Pons (tissue), 1 donor: ENCODE measurements at regions not wholly inside any gene's neighbourhood (a gene's known extent, or its start where the extent isn't known, plus 50 kb on each side); places are given as distances from the start of the nearest gene placed in this dataset.
"Not testable (repeated sequence)": the region's sequence is repeated elsewhere in the genome, so short reads cannot be mapped to it uniquely, and the experiment has no call there.

ENCODE experiments used
- DNase-seq: peaks from one replicate; pipeline ENCODE4 v3.0.0-alpha.2; 2016; ENCODE audit warnings: low spot score

DNA sequence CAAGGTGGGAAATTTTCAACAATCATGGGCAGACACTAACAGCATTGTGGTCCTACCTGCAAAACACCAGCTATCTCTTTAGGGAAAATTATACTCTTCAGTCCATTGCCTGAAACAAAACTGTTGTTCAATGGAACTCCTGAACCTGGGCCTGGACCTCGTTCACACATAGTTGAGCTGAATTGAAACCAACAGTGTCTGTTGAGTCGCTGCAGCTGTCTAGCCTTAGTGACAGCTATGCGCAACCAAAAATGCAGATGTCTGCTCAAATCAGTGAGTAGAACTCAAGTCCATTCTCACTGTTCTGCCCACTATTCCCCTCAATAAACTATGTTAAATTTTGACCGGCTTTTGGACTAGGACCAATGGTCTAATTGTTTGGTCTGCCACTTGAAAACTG is 286.2 kb downstream of the TFAP2A start:
- no peak for DNase-seq

- no peak for DNase-seq
These were observed 292.7 kb downstream of the TFAP2A start for GRCh38 chr6:10122164-10122563.

DNA sequence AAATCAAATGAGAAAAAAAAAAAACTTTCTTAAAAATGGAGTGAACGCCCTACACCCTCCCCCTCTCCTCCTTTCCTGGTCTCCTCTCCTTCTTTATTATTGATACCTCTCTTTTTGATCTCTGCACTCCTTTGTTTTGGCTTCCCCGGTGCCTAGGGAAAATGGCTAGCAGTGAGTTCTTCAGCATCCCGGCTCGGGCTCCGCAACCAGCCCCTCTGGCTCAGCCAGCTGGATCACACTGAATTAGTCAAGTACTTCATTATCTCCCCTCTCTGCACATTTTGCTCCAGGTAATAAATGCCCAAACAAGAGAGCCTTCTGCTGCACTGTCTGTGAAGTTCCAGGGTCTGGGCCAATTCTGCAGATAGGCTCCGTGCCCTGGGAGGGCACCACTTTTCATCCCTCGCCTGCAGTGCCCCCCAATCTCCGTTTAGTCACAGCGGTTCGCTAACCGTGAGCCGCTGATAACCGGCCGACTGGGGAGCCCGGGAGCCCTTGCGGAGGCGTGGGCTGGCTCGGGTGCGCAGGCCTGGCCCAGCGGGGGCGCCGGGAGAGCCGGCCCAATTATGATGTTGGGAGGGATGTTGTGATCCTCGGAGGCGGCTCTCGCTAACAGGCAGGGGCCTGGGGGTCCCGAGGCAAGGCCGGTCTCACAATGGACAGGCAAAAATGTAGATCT is 301.9 kb downstream of the TFAP2A start:
- DNase-seq = no peak

- no peak for DNase-seq
These were observed 302.9 kb downstream of the TFAP2A start for GRCh38 chr6:10111975-10112374.

- no peak for DNase-seq
These were observed 313.2 kb downstream of the TFAP2A start for GRCh38 chr6:10101551-10102252.

DNA sequence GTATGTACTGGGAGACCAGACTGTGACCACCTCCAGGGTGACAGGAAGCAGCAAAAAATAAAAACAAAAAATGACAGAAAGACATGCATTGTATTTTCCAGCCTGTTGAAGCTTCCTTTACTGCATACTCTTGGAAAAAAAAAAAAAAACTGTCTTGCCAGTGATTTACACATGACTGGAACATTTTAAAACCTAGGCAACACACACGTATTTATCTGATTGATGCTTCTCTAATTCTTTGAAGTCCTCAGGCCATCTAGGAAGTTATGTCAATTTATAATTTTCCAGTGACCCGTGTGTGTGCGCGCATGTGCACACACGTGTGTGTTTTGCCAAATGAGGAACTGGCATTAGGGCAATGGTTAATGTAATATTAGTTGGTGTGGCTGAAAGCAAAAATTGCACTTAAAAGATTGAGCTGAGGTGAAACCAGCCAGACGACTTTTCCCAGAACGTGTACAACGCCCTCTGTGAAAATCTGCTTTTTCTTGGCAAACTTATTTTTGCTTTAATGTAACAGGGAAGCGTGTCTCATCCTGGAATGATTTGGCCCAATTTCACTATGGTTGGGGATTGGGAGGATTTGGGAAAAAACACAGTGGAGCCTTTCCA is 315.2 kb downstream of the TFAP2A start:
- DNase-seq = no peak

DNA sequence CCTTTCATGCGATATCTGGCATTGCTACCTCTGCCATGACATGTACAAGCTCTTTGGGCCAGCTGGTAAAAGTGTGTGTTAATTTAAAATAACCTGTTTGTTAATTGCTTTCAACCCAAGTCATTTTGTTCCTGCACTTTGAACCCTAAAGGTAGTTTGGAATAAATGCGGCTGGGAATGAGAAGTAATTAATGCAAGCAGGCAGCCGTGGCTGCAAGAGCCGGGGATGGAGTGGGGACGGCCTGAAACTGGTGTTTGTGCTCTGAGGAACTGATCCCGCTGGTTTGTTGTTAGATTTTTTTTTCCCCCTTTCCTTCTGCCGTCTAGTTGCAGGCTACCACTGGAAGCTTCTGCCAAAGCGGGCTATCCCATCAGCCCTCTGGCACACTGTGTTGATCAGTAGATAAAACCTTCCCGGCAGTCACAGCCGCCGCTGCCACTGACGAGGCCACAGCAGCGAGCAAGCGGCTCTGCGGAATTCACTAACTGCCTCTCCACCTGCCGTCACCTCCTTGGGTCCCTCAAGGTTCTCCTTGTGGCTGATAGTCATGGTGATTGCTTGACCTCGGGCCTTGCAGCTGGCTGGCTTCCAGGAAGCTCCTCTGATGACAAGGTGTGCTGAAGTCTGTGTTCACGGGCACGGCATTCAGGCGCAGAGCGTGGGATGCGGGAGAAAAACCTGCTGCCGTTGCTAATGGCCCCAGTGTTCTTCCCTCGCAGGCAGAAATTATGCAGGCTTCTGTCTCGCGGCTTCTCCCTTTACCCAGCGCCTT is 315.9 kb downstream of the TFAP2A start:
- no peak for DNase-seq

GRCh38 chr6:10093282-10093681 is 321.6 kb downstream of the TFAP2A start:
- DNase-seq = no peak

DNA sequence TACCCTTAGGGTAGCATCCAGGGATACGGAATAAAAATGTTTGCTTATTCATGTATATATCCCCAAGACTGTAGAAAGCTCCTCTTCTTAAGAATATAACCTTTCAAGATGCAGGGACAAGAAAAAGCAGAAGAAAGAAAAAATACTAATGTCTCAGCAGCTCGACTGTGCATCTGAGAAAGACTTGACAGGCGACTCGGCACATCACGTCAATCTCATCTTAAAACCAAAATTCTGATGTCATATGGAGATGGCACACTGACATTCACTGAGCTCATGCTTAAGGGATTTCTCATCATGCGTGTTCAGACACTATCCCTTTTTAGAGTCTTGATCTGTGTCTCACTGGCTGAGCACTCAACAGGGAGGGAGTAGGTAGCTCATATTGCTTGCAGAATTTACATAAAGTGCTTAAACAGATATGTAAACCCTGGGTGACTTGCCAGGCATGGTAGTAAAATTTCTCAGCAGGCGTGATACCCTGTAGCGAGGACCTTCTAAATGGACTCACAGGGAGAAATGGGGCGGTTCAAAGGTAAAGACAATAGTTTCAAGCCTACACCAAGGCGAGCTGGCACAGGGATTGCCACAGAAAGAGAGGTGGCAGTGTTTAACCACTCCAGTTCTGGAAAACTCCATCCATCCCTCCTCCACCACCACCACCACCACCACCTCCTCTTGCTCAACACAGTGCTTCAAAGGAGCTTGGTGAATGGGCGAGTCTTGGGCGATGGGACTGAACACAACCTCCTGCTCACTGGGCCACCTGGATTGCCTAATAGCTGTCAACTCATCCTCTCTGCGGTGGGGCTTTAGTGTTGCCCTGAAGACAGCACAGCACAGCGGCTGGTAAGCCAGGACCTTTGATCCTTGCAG is 330.5 kb downstream of the TFAP2A start:
- DNase-seq = no peak

DNA sequence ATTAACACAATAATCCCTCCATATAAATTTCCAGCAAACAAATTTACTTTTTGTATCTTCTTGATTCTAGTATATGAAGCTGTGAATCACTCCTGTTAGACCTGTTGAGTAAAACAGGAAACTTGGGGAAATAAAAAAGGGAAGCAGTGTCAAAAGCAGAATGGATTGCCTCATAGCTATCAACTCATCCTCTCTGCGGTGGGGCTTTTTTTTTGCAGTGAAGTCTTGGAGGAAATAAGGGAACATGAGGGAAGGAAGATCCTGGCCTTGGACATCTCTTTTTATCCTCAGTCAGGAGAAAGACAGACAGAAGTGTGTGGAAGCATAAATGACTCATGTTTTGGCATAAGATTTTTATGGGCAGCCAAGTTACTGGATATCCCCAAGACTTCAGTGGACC is 332.5 kb downstream of the TFAP2A start:
- peak; percentile 85 for DNase-seq

DNA sequence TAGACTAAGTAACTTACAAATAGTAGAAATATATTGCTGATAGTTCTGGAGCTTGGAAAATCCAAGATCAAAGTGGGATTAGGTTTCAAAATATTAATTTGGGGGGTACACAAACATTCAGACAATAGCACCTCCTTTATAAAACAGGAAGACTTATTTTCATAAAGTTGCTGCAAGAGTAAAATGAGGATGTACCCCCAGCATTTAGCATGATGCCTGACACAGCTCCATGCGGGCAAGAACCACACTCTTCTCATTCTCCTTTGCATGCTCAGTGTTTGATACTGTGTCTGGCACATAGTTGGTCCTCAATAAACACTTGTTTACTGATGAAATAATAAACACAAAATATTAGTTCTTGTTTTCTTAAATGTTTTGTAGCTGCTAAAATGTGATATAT is 332.9 kb downstream of the TFAP2A start:
- DNase-seq = no peak

- no peak for DNase-seq
These were observed 333.8 kb downstream of the TFAP2A start for GRCh38 chr6:10081075-10081474.

GRCh38 chr6:10080561-10080960 is 334.3 kb downstream of the TFAP2A start:
- no peak for DNase-seq

- DNase-seq = no peak
These were observed 336.3 kb downstream of the TFAP2A start for GRCh38 chr6:10078581-10078980.

- DNase-seq = not testable (repeated sequence)
These were observed 340.1 kb downstream of the TFAP2A start for GRCh38 chr6:10074726-10075125.

DNA sequence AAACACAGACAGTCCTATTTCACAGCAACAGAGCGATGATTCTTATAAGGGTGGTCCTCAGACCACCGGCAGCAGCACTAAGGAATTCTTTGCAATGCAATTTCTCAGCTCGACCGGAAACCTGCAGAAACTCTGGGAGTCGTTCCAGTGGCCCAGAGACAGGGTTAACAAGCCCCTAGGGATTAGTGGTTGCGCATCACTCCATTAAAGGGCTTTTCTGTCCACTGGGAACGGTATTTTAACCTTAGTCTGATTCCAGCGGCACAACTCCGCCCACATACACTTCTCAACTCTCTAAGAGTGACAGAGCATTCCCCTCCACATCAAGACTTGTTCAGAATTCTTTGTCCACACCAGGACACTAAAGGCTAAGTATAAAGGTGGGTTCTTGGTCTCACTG is 341.5 kb downstream of the TFAP2A start:
- DNase-seq = no peak

DNA sequence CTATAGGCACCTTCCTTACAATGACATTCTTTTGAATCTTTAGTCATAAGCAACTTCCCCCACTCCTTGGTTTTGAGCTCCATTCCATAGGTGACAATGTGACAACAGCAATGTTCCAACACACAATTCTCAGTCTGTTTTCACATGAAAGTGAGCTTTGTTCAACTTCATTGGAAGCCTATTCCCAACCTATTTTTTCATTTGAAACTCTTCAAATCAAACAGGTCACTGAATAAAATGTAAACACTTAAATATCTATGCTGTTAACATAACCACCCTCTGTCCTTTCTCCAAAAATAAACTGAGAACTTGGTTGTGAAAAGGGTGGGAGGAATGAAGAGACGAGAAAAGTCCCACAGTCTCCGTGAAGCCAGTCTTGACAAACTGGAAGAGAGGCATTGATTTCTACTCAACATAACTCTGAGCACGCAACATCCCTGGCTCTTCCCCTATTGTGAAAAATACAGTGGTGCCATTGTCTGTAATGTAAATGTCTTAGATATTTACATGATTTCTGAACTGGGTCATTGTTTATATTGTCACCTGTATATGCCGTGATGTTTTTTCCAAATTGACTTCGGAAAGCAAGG is 343.1 kb downstream of the TFAP2A start:
- peak; percentile 49 for DNase-seq

DNA sequence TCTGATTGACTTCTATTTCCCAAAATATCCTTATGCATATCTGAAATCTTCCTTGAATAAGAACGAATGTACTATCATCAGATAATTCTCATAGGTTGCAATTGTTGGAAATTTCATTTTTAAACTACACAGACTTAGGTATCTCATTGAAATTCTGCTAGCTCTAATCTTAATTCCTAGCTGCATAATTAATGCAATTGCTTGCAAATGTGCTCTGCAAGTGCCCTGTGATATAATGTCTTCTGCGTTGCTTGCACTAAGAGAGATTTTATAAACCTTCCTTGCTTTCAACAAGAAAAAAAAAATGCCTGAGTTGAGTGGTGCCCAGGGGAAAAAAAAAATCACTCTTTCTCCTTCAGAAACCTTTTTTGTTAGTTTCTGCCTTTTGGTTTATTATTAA is 354.9 kb downstream of the TFAP2A start:
- no peak for DNase-seq

DNA sequence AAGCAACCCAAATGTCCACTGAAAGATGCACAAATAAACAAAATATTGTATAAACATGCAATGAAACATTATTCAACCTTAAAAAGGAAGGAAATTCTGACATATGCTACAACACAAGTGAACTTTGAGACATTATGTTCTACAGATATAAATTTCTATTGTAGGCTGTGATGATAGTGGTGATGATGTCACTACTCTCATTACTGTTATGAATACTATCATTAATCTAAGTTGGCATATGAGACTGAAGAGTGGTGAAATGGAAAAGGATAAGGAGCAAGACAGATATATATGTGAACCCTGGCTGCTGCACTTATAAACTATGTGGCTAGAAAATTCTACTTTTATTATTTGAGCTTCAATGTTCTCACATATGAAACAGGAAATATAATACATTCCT is 360.2 kb downstream of the TFAP2A start:
- DNase-seq = no peak

- DNase-seq = no peak
These were observed 363.6 kb downstream of the TFAP2A start for GRCh38 chr6:10051283-10051682.
